ENCODE measurements at regions not wholly inside any gene's neighbourhood (a gene's known extent, or its start where the extent isn't known, plus 50 kb on each side); places are given as distances from the start of the nearest gene placed in this dataset.

DNA sequence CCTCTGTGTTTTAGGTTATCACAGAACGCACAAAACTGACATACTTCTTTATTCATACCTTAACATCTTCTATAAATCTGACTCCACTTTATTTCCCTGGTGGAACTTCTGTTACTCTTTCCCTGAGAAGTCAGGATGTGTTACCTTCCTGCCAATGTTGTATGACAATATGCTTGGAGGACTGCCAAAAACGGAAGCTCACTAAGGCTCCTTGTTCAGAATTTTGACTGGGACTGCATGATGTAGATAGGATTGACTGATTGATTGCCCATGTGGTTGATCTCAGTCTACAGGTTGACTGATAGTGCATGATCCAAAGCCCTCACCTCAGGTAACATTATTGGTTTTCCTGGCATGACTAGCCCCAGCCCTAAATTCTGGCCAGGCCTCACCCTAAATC is 319.4 kb downstream of the TLR4 start:
- Histone ChIP-seq H3K9me3 (0 out of 2 replicates have a peak, but pooled peaks cover 3% of the 10 kb centered on the region), H3K4me2 (no peak overlapping the region), H4K20me1 (no peaks in the 10 kb centered on the region), H3K9ac (no peak overlapping the region), H3K4me3 (no peak overlapping the region), H3K27ac (no peak overlapping the region), H3K27me3 (no peaks in the 10 kb centered on the region), H3K36me3 (no peaks in the 10 kb centered on the region), H3K4me1 (no peaks in the 10 kb centered on the region)
- no peak for TF ChIP-seq Cebpa-rat (IDR thresholded peaks at IDR 0.05)

DNA sequence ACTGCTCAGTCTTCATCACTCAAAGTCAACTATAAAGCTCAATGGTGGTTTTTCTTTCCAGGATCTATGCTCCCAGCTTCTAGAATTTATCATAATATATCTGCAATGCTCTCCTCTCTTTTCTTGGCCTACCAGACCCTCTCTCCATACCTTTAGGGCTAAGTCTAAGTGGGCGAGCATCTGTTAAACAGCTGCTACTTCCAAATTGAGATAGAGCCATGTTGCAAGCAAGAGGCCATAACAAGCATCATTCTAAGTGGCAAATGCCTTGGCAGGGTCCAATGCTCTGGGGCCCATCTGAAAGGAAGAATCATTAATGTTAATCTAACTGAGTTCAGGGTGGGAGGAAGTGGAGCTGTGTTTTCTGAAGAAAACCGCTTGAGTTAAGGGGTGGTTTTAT is 324.0 kb downstream of the TLR4 start:
- no peak overlapping the region for H3K9ac ChIP-seq
- H3K36me3 ChIP-seq, result no peaks in the 10 kb centered on the region
- no peaks in the 10 kb centered on the region for H4K20me1 ChIP-seq
- H3K4me1 ChIP-seq, result no peaks in the 10 kb centered on the region
- no peak overlapping the region for H3K4me3 ChIP-seq
- no peak overlapping the region for H3K4me2 ChIP-seq
- no peaks in the 10 kb centered on the region for H3K27me3 ChIP-seq
- 0 out of 2 replicates have a peak, but pooled peaks cover 3% of the 10 kb centered on the region for H3K9me3 ChIP-seq
- H3K27ac ChIP-seq, result no peak overlapping the region
- TF ChIP-seq Cebpa-rat (IDR thresholded peaks at IDR 0.05), result no peak

DNA sequence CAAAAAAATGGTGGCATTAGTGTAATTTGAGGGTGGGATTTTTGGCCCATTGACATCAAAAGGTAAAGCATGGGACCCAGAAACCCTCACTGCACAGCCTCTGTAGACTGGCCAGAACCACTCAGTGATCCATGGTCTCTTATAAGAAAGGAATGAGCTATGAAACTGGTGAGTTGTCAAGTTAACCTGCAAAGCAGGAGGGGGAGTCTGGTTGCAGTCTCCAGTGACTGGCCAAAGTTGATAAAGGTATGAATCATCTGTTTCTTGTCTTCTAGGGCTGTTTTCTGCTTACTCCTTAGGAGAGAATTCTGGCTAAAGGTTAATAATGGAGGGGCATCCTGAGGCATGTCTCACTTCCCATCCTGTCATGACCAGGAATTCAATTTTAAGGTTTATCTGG is 325.2 kb downstream of the TLR4 start:
- Histone ChIP-seq H4K20me1 (no peaks in the 10 kb centered on the region), H3K4me2 (no peak overlapping the region), H3K9ac (no peak overlapping the region), H3K36me3 (no peaks in the 10 kb centered on the region), H3K27ac (no peak overlapping the region), H3K9me3 (0 out of 2 replicates have a peak, but pooled peaks cover 3% of the 10 kb centered on the region), H3K27me3 (no peaks in the 10 kb centered on the region), H3K4me3 (no peak overlapping the region), H3K4me1 (no peaks in the 10 kb centered on the region)
- TF ChIP-seq Cebpa-rat (IDR thresholded peaks at IDR 0.05), result no peak

DNA sequence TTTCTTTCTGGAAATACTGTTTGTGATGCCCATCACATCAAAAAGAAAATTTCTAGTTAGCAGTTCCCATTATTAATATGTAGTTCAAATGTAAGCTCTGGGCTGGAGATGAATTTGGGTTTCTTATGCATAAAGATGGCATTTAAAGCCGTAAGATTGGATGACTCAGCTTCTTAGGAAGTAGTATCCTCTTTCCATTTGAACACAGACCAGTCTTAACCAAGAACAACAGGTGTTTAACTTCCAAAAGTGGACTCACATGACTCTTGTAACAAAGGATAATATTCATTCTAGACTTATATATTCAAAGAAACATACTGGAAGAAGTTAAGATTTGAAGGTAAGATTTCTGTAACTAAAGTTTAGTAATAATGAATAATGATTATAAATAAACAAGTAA is 330.5 kb downstream of the TLR4 start:
- H4K20me1 ChIP-seq, result no peaks in the 10 kb centered on the region
- no peak overlapping the region for H3K27ac ChIP-seq
- no peaks in the 10 kb centered on the region for H3K9me3 ChIP-seq
- H3K9ac ChIP-seq, result no peak overlapping the region
- H3K4me3 ChIP-seq, result no peak overlapping the region
- TF ChIP-seq Cebpa-rat (IDR thresholded peaks at IDR 0.05), result no peak
- H3K36me3 ChIP-seq, result no peaks in the 10 kb centered on the region
- no peaks in the 10 kb centered on the region for H3K27me3 ChIP-seq
- no peaks in the 10 kb centered on the region for H3K4me1 ChIP-seq
- H3K4me2 ChIP-seq, result no peak overlapping the region

DNA sequence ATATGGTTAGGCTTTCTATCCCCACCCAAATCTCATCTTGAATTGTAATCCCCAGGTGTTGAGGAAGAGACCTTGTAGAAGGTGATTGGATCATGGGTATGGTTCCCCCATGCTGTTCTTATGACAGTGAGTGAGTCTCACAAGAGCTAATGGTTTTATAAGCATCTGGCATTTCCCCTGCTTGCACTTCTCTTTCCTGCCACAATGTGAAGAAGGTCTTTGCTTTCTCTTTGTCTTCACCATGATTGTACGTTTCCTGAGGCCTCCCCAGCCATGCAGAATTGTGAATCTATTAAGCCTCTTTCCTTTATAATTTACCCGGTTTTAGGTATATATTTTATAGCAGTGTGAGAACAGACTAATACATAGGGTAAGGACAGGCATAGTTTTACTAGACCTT is 334.5 kb downstream of the TLR4 start:
- no peaks in the 10 kb centered on the region for H3K9me3 ChIP-seq

DNA sequence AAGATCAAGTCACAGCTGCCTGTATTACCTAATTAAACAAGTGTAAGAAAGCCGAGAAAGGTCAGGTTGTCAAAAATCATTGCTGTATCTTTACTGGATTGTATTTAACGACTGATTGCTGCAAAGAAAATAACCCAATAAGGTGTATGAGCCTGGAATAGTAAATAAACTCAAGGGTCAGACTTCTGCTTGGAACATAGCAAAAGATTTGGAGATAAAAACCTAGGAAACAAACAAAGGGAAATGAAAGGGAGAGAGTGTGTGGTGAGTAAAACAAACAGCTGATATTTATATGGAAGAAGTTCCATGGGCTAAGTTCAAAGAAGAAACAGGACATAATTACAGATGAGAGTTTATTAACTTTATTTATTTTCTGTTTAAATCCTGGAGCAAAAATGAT is 354.0 kb downstream of the TLR4 start:
- H3K4me3 ChIP-seq, result no peak overlapping the region
- H3K27me3 ChIP-seq, result no peaks in the 10 kb centered on the region
- no peaks in the 10 kb centered on the region for H3K9me3 ChIP-seq
- H3K9ac ChIP-seq, result no peak overlapping the region
- no peak for TF ChIP-seq Cebpa-rat (IDR thresholded peaks at IDR 0.05)
- H4K20me1 ChIP-seq, result no peaks in the 10 kb centered on the region
- no peaks in the 10 kb centered on the region for H3K36me3 ChIP-seq
- H3K4me1 ChIP-seq, result no peaks in the 10 kb centered on the region
- H3K27ac ChIP-seq, result no peak overlapping the region
- H3K4me2 ChIP-seq, result no peak overlapping the region

More for the DNA sequence above, 334.5 kb downstream of the TLR4 start:
- Histone ChIP-seq H3K27me3 (no peaks in the 10 kb centered on the region), H4K20me1 (no peaks in the 10 kb centered on the region), H3K4me3 (no peak overlapping the region), H3K9ac (no peak overlapping the region), H3K36me3 (no peaks in the 10 kb centered on the region), H3K4me2 (no peak overlapping the region), H3K4me1 (no peaks in the 10 kb centered on the region), H3K27ac (no peak overlapping the region)
- no peak for TF ChIP-seq Cebpa-rat (IDR thresholded peaks at IDR 0.05)

DNA sequence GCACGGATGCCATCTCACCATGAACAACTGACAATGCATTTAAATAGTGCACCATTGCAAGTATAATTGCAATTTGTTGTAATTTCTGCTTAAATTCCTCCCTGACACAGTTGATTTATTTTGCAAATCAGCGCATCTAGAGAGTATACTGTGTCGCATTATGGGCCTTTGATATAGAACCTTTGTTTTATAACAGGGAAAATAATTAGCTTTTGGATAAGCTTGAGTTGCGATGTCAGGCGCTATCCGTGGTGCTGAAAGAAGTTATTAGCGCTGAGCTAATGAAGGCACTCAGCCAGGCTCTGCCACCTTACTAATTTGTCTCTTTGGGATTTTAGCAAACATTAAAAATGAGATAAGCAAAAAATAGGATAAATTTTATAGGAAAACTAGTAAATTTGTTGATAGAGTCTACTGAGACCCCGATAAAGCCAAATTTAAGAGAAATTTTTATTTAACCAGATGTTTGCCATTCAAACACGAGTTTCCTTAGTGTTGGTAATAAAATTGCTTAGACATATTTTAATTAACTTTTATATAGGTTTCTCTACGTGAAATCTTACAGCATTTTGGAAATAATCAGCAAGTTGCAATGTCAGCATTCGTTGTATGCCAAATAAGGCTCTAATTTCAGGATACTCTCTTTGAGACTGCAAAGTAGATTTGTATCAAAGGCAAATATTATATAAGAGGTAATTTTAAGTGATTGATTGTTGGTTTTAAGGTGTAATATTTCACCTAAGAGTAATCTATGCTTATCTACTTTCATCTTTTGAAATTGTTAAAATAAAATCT is 355.5 kb downstream of the TLR4 start:
- Histone ChIP-seq H3K36me3 (no peaks in the 10 kb centered on the region), H3K9ac (no peak overlapping the region), H4K20me1 (no peaks in the 10 kb centered on the region), H3K27ac (no peak overlapping the region), H3K4me3 (no peak overlapping the region), H3K4me2 (no peak overlapping the region), H3K4me1 (no peaks in the 10 kb centered on the region), H3K27me3 (no peaks in the 10 kb centered on the region), H3K9me3 (no peaks in the 10 kb centered on the region)
- no peak for TF ChIP-seq Cebpa-rat (IDR thresholded peaks at IDR 0.05)

DNA sequence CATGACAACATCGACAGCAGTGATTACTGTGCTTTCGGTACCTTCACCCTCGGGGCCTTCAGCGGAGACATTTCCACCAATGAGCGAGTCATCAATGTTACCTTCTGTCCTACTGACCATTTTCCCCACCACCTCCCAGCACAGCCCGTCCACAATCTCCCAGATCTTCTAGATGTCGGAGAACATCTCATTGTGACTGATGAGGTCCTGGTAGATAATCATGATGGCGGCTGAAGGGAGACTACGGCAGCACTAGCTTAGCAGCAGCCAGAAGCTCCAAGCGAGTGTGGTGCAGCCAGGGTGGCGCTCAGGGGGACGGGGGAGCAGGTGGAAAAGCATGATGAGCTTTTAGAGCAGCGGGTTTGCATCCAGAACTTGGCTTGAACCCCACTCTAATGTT is 379.0 kb downstream of the TLR4 start:
- no peaks in the 10 kb centered on the region for H3K9me3 ChIP-seq
- H3K9ac ChIP-seq, result no peak overlapping the region
- no peaks in the 10 kb centered on the region for H3K4me1 ChIP-seq
- no peak overlapping the region for H3K27ac ChIP-seq
- no peak for TF ChIP-seq Cebpa-rat (IDR thresholded peaks at IDR 0.05)
- H3K27me3 ChIP-seq, result no peaks in the 10 kb centered on the region
- H3K4me2 ChIP-seq, result no peak overlapping the region
- no peak overlapping the region for H3K4me3 ChIP-seq
- no peaks in the 10 kb centered on the region for H4K20me1 ChIP-seq
- H3K36me3 ChIP-seq, result no peaks in the 10 kb centered on the region

DNA sequence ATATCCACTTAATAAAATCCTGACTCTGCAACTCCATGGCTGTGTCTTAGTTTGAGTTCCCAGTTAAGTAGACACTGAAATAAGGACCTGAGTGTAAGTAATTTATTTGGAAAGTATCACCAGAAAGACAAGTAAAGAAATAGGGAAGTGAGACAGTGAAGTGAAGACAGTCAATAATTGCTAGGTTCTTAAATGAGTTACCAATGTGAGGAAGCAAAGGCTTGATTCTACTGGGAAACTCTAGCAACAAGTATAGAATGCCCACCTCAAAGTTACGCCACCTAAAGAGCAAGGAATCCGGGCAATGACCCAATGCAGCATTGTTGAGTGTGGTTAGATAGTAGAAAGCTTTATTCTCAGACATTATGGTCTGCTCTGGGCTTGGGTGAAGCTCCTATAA is 383.9 kb downstream of the TLR4 start:
- Histone ChIP-seq H4K20me1 (no peaks in the 10 kb centered on the region), H3K4me3 (no peak overlapping the region), H3K27me3 (no peaks in the 10 kb centered on the region), H3K9ac (no peak overlapping the region), H3K36me3 (no peaks in the 10 kb centered on the region), H3K9me3 (no peaks in the 10 kb centered on the region), H3K4me1 (no peaks in the 10 kb centered on the region), H3K27ac (no peak overlapping the region), H3K4me2 (no peak overlapping the region)
- TF ChIP-seq Cebpa-rat (IDR thresholded peaks at IDR 0.05), result no peak

DNA sequence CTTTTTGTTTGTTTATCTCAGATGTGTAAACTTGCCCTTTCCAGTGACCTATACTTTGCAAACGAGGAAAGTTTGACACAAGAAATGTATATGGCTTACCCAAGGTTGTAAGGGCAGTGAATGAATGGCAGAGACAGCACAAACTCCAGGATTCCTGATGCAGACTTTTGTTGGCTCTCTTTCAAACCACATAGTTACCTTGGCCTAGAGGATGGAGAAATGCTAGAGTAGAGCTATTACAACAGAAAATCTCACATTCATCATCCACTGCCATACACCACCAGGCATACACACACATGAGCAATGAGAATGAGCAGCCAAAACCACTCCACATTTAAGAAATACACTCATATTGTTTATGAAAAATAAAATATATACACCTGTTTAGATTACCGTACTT is 387.0 kb downstream of the TLR4 start:
- Histone ChIP-seq H3K9me3 (no peaks in the 10 kb centered on the region), H3K4me2 (no peak overlapping the region), H3K27me3 (no peaks in the 10 kb centered on the region), H3K36me3 (no peaks in the 10 kb centered on the region), H3K4me3 (no peak overlapping the region), H4K20me1 (no peaks in the 10 kb centered on the region), H3K27ac (no peak overlapping the region), H3K4me1 (no peaks in the 10 kb centered on the region), H3K9ac (no peak overlapping the region)
- no peak for TF ChIP-seq Cebpa-rat (IDR thresholded peaks at IDR 0.05)
